PFSK-1 (cell line): ENCODE measurements at regions not wholly inside any gene's neighbourhood (a gene's known extent, or its start where the extent isn't known, plus 50 kb on each side); places are given as distances from the start of the nearest gene placed in this dataset.

Experiments used
- FOXP2 ChIP-seq: optimal IDR thresholded peaks from 2 replicates; pipeline ENCODE3; 2011; ENCODE audit warnings: borderline replicate concordance, control low read depth, inconsistent platforms; ENCODE audit not compliant: insufficient read depth; ENCODE audit errors: extremely low read length, extremely low read depth
- POLR2AphosphoS5 ChIP-seq: IDR thresholded peaks from 2 replicates; pipeline ENCODE4 v1.6.1; 2012; ENCODE audit warnings: low read depth, mild to moderate bottlenecking, control low read depth, low read length, moderate library complexity
- SIN3A ChIP-seq: IDR thresholded peaks from 2 replicates; pipeline ENCODE4 v1.6.1; 2012; ENCODE audit warnings: mild to moderate bottlenecking, low read length, moderate library complexity, borderline replicate concordance; ENCODE audit not compliant: insufficient read depth
- TAF1 ChIP-seq: IDR thresholded peaks from 2 replicates; pipeline ENCODE4 v1.6.1; 2012; ENCODE audit warnings: low read length, control low read depth, borderline replicate concordance; ENCODE audit not compliant: insufficient read depth
- TF ChIP-seq, protein P1 (sequence below), 2 experiments: IDR thresholded peaks; 2 replicates each; pipeline versions ENCODE4 v1.6.1 to v1.8.0; 2011 to 2012; ENCODE audit warnings: low read depth in 2 of 2, low read length in 2 of 2, control low read depth in 1 of 2, inconsistent platforms in 1 of 2, mild to moderate bottlenecking in 1 of 2, moderate library complexity in 1 of 2; ENCODE audit not compliant: insufficient read depth in 1 of 2

DNA sequence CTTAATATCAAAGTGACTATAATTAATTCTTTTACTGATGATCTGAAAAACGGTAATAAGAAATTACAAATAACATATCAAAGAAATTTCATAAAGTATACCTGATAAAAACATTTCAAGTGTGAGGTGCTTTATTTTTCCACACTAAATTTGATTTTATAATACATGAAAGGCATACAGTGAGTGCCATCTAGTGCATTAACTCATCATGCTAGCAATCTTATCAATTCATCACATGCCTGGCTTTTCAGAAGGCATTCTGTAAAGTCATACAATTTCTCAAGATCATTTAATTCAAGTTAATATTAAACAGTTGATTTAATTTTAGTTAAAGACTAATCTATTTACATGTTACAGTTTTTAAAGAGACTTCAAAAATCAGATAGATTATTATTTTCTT is 1020.9 kb downstream of the GATA3 start:
- TF ChIP-seq TAF1 (no peak), FOXP2 (no peak), SIN3A (no peak), POLR2AphosphoS5 (no peak)
- TF ChIP-seq, protein P1, sequence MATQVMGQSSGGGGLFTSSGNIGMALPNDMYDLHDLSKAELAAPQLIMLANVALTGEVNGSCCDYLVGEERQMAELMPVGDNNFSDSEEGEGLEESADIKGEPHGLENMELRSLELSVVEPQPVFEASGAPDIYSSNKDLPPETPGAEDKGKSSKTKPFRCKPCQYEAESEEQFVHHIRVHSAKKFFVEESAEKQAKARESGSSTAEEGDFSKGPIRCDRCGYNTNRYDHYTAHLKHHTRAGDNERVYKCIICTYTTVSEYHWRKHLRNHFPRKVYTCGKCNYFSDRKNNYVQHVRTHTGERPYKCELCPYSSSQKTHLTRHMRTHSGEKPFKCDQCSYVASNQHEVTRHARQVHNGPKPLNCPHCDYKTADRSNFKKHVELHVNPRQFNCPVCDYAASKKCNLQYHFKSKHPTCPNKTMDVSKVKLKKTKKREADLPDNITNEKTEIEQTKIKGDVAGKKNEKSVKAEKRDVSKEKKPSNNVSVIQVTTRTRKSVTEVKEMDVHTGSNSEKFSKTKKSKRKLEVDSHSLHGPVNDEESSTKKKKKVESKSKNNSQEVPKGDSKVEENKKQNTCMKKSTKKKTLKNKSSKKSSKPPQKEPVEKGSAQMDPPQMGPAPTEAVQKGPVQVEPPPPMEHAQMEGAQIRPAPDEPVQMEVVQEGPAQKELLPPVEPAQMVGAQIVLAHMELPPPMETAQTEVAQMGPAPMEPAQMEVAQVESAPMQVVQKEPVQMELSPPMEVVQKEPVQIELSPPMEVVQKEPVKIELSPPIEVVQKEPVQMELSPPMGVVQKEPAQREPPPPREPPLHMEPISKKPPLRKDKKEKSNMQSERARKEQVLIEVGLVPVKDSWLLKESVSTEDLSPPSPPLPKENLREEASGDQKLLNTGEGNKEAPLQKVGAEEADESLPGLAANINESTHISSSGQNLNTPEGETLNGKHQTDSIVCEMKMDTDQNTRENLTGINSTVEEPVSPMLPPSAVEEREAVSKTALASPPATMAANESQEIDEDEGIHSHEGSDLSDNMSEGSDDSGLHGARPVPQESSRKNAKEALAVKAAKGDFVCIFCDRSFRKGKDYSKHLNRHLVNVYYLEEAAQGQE (IDR thresholded peaks at IDR 0.05; ENCODE audit: insufficient read depth in 1 of 2, low read depth in 2 of 2, low read length in 2 of 2), result no peak

GRCh38 chr10:9076066-9076465 is 1021.6 kb downstream of the GATA3 start:
- TF ChIP-seq TAF1, result no peak
- TF ChIP-seq FOXP2, result no peak
- TF ChIP-seq SIN3A, result no peak
- TF ChIP-seq, protein P1 (IDR thresholded peaks at IDR 0.05; ENCODE audit: insufficient read depth in 1 of 2, low read depth in 2 of 2, low read length in 2 of 2), result no peak
- no peak for TF ChIP-seq POLR2AphosphoS5

DNA sequence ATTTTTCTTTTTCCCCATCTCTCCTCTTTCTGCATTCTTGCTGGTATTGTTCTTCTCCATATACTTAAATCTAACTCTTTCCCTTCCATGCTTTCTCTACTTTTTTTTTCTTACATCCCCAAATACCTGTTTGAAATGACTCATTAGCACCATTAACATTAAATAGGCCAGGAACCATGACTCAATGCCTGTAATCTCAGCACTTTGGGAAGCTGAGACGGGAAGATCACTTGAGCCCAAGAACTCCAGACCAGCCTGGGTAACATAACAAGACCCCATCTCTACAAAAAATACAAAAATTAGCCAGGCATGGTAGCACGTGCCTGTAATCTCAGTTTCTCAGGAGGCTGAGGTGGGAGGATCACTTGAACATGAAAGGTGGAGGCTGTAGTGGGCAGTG is 1026.8 kb downstream of the GATA3 start:
- TF ChIP-seq POLR2AphosphoS5, result no peak
- TF ChIP-seq, protein P1 (IDR thresholded peaks at IDR 0.05; ENCODE audit: insufficient read depth in 1 of 2, low read depth in 2 of 2, low read length in 2 of 2), result no peak
- TF ChIP-seq TAF1, result no peak
- TF ChIP-seq FOXP2, result no peak
- no peak for TF ChIP-seq SIN3A

- TF ChIP-seq FOXP2 (no peak), POLR2AphosphoS5 (no peak), TAF1 (no peak), SIN3A (no peak)
- TF ChIP-seq, protein P1 (IDR thresholded peaks at IDR 0.05; ENCODE audit: insufficient read depth in 1 of 2, low read depth in 2 of 2, low read length in 2 of 2), result no peak
These were observed 1027.5 kb downstream of the GATA3 start for GRCh38 chr10:9081961-9082360.

DNA sequence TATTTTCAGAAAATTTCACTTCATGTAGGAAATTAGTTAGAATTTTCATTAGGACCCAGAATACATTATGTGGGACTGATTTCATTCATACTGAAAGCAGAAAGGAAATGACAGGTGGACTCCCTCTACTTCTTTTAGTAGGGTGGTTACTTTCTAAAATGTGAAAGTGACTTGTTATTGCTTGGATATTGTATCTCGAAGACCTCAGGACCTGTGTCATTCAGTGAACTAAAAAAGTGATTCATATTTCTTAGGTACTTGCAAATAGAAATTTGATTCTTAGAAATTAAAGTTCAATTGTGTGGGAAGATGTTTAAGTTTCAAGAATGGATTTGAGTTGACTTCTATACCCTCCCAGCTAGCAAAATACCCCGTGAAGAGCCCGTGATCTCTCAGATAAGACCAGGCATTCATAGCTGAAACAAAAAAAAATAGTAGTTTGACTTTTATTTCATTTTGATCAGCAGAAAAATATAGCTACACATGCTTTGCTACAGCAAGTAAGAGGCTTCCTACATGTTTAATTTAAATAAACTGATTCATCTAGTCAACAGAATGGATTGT is 1037.1 kb downstream of the GATA3 start:
- TF ChIP-seq FOXP2 (no peak), SIN3A (no peak), POLR2AphosphoS5 (no peak), TAF1 (no peak)
- TF ChIP-seq, protein P1 (IDR thresholded peaks at IDR 0.05; ENCODE audit: insufficient read depth in 1 of 2, low read depth in 2 of 2, low read length in 2 of 2), result no peak
